B cell (primary cell): ENCODE measurements at regions not wholly inside any gene's neighbourhood (a gene's known extent, or its start where the extent isn't known, plus 50 kb on each side); places are given as distances from the start of the nearest gene placed in this dataset.

Source experiments
- ATAC-seq: fragments of 200-7000 bp; cut with Tn5 transposase; one replicate; pipeline ENCODE4 v1.10.0; 2021; ENCODE audit warnings: low read depth, mild to moderate bottlenecking, moderate number of reproducible peaks, moderate library complexity
- CTCF ChIA-PET: fragments of 350-600 bp; sonication (Branson Sonifier 250); formaldehyde crosslinking; loops from one replicate; lab custom pipeline; 2021; ENCODE audit warnings: antibody characterized with exemption, inconsistent platforms; lab: Charles Lee
- POLR2A ChIA-PET: fragments of 350-600 bp; sonication (Branson Sonifier 250); formaldehyde crosslinking; loops from one replicate; lab custom pipeline; 2021; ENCODE audit warnings: antibody characterized with exemption; lab: Charles Lee
- DNase-seq: peaks from one replicate; pipeline ENCODE4 v3.0.0; 2013
- H2AFZ ChIP-seq: 2 replicates; pipeline ENCODE4 v1.6.1; 2012; ENCODE audit warnings: mild to moderate bottlenecking, low read depth, low read length; ENCODE audit not compliant: insufficient read depth, poor library complexity, severe bottlenecking
- H3K27ac ChIP-seq, 2 donors: 1 replicate in 1 of 2; 2 replicates in 1 of 2; pipeline ENCODE4 v1.5.1; 2012 to 2013; ENCODE audit warnings: low read length in 2 of 2, mild to moderate bottlenecking in 2 of 2, moderate library complexity in 1 of 2
- H3K27me3 ChIP-seq, 4 experiments: fragments of 200-600 bp in 1 of 4; sonication (generic) in 1 of 4; replicated peaks in 1 of 4; 1 replicate in 2 of 4; 2 replicates in 2 of 4; pipeline versions ENCODE4 v1.6.1 to v1.7.0; 2013 to 2016; ENCODE audit warnings: low read length in 3 of 4, mild to moderate bottlenecking in 2 of 4, mixed read lengths in 1 of 4, moderate library complexity in 1 of 4; ENCODE audit not compliant: insufficient read depth in 4 of 4, control insufficient read depth in 3 of 4; ENCODE audit errors: control extremely low read depth in 1 of 4
- H3K36me3 ChIP-seq, 2 experiments: replicated peaks in 1 of 2; 1 replicate in 1 of 2; 2 replicates in 1 of 2; pipeline versions ENCODE4 v1.6.1 to v1.7.1; 2013; ENCODE audit warnings: low read length in 1 of 2; ENCODE audit not compliant: insufficient read depth in 2 of 2, control insufficient read depth in 1 of 2; ENCODE audit errors: control extremely low read depth in 1 of 2, extremely low read depth in 1 of 2
- H3K4me1 ChIP-seq, 2 donors: fragments of 200-600 bp in 1 of 2; sonication (generic) in 1 of 2; 1 replicate in 1 of 2; 2 replicates in 1 of 2; pipeline versions ENCODE4 v1.5.1 to v1.6.1; 2013 to 2017; ENCODE audit warnings: low read length in 2 of 2; ENCODE audit not compliant: control insufficient read depth in 2 of 2, insufficient read depth in 2 of 2
- H3K4me2 ChIP-seq: replicated peaks from 2 replicates; pipeline ENCODE3; 2012; ENCODE audit warnings: mild to moderate bottlenecking, low read depth, low read length; ENCODE audit not compliant: poor library complexity, severe bottlenecking
- H3K4me3 ChIP-seq, 5 experiments: fragments of 200-600 bp in 1 of 5; sonication (generic) in 1 of 5; 1 replicate in 3 of 5; 2 replicates in 2 of 5; pipeline versions ENCODE4 v1.5.1 to v1.7.0; 2011 to 2016; ENCODE audit warnings: low read length in 4 of 5, mild to moderate bottlenecking in 4 of 5, low read depth in 2 of 5, control low read depth in 1 of 5, moderate library complexity in 1 of 5; ENCODE audit not compliant: insufficient read depth in 1 of 5; ENCODE audit errors: control extremely low read depth in 1 of 5, extremely low read depth in 1 of 5
- H3K79me2 ChIP-seq: fragments of 200-600 bp; sonication (generic); one replicate; pipeline ENCODE4 v1.6.0; 2016; ENCODE audit warnings: low read length; ENCODE audit not compliant: control insufficient read depth, insufficient read depth
- H3K9ac ChIP-seq: fragments of 200-600 bp; sonication (generic); 2 replicates; pipeline ENCODE4 v1.6.1; 2017; ENCODE audit warnings: mild to moderate bottlenecking, low read length, moderate library complexity
- H3K9me3 ChIP-seq, 3 donors: one replicate each; pipeline versions ENCODE4 v1.6.1 to v1.7.1; 2013; ENCODE audit warnings: low read length in 2 of 3; ENCODE audit not compliant: control insufficient read depth in 2 of 3, insufficient read depth in 1 of 3; ENCODE audit errors: control extremely low read depth in 1 of 3
- H4K20me1 ChIP-seq: 2 replicates; pipeline ENCODE4 v1.6.0; 2012; ENCODE audit warnings: mild to moderate bottlenecking, low read length; ENCODE audit not compliant: insufficient read depth, control insufficient read depth, poor library complexity, severe bottlenecking
- H3K27ac Mint-ChIP-seq: one replicate; pipeline ENCODE4 v1.8.0; 2021; ENCODE audit warnings: mixed read lengths
- H3K27me3 Mint-ChIP-seq: one replicate; pipeline ENCODE4 v1.8.0; 2021; ENCODE audit warnings: mixed read lengths
- H3K4me1 Mint-ChIP-seq: one replicate; pipeline ENCODE4 v1.8.0; 2021; ENCODE audit warnings: mixed read lengths
- H3K4me3 Mint-ChIP-seq: one replicate; pipeline ENCODE4 v1.8.0; 2021; ENCODE audit warnings: mixed read lengths
- H3K9me3 Mint-ChIP-seq: one replicate; pipeline ENCODE4 v1.8.0; 2022; ENCODE audit warnings: mixed read lengths; ENCODE audit not compliant: insufficient read depth
- CTCF ChIP-seq: fragments of 200-600 bp; IDR thresholded peaks from one replicate; pipeline ENCODE4 v1.8.0; 2022; ENCODE audit warnings: antibody characterized with exemption, mild to moderate bottlenecking
- EZH2 ChIP-seq: IDR thresholded peaks from 2 replicates; pipeline ENCODE4 v1.6.1; 2012; ENCODE audit warnings: borderline replicate concordance, low read depth, mild to moderate bottlenecking, moderate library complexity, low read length; ENCODE audit not compliant: insufficient read depth, poor library complexity, severe bottlenecking
- WGBS: methylation state at CpG from one replicate; pipeline ENCODE4 v1.1.5; 2013; ENCODE audit warnings: missing lambda C conversion rate; ENCODE audit not compliant: insufficient coverage; 5-methylcytosine and 5-hydroxymethylcytosine counted together
- intact Hi-C: fragments of 100-400 bp; cut with micrococcal nuclease; formaldehyde crosslinking; loops from one replicate; pipeline ENCODE4 v1.10.0; 2022

GRCh38 chr1:111063595-111063994 is 76.3 kb downstream of the DRAM2 start:
- no peak overlapping the region for H3K27ac Mint-ChIP-seq
- TF ChIP-seq CTCF (no peak), EZH2 (no peak)
- Histone ChIP-seq H3K27ac (no peak overlapping the region), H3K4me1 (no peaks in the 10 kb centered on the region), H3K4me2 (no peak overlapping the region), H3K9ac (no peak overlapping the region), H3K36me3 (no peaks in the 10 kb centered on the region), H2AFZ (no peak overlapping the region), H3K27me3 (no peaks in the 10 kb centered on the region), H3K79me2 (no peaks in the 10 kb centered on the region), H3K9me3 (peaks cover 6 to 24% (median 21%) of the 10 kb centered on the region in 3 donors), H3K4me3 (no peak overlapping the region), H4K20me1 (no peaks in the 10 kb centered on the region)
- H3K4me1 Mint-ChIP-seq: peaks cover 7% of the 10 kb centered on the region
- H3K4me3 Mint-ChIP-seq: no peak overlapping the region
- intact Hi-C loops: no loop called here
- ATAC-seq: no peak
- no peak for DNase-seq
- ChIA-PET CTCF (no interaction called here), POLR2A (no interaction called here)
- peaks cover 28% of the 10 kb centered on the region for H3K9me3 Mint-ChIP-seq
- no peaks in the 10 kb centered on the region for H3K27me3 Mint-ChIP-seq

GRCh38 chr1:111062624-111063023 is 77.3 kb downstream of the DRAM2 start:
- no peaks in the 10 kb centered on the region for H4K20me1 ChIP-seq
- H3K27ac ChIP-seq: no peak overlapping the region
- no peak overlapping the region for H3K4me3 ChIP-seq
- H3K4me1 ChIP-seq: no peaks in the 10 kb centered on the region
- no peaks in the 10 kb centered on the region for H3K27me3 ChIP-seq
- ChIA-PET CTCF (no interaction called here), POLR2A (no interaction called here)
- WGBS: 50% methylated on average over 1 of the region's 2 CpGs
- no peak overlapping the region for H2AFZ ChIP-seq
- H3K4me3 Mint-ChIP-seq: no peak overlapping the region
- no peak overlapping the region for H3K9ac ChIP-seq
- H3K36me3 ChIP-seq: no peaks in the 10 kb centered on the region
- intact Hi-C loops: no loop called here
- no peak overlapping the region for H3K4me2 ChIP-seq
- H3K4me1 Mint-ChIP-seq: peaks cover 7% of the 10 kb centered on the region
- TF ChIP-seq EZH2 (no peak), CTCF (no peak)
- H3K9me3 Mint-ChIP-seq: peaks cover 24% of the 10 kb centered on the region
- H3K27ac Mint-ChIP-seq: no peak overlapping the region
- H3K79me2 ChIP-seq: no peaks in the 10 kb centered on the region
- DNase-seq (no peak), ATAC-seq (no peak)
- H3K9me3 ChIP-seq: peaks cover 6 to 22% (median 15%) of the 10 kb centered on the region in 3 donors
- H3K27me3 Mint-ChIP-seq: no peaks in the 10 kb centered on the region
